ENCODE measurements at regions not wholly inside any gene's neighbourhood (a gene's known extent, or its start where the extent isn't known, plus 50 kb on each side); places are given as distances from the start of the nearest gene placed in this dataset.

DNA sequence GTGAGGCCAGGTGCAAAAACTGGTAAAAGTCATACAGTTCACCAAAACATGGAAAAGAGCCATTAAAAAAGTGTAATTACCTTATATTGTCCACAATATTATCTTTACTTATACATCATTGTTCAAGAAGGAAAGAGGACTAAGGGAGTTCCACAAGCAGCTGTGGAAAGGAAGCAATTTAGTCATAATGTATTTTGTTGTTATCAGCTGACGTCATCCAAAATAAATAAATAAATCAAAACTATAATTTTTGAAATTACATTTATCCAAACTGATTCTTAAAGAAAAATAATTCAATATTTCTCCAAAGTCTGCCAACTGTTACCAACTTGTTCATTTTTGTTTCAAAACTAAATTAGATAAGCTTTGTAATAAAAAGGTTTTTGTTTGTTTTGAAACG lies 256.1 kb upstream of the CNTNAP5 start:
- Histone ChIP-seq H3K9me3 (no peaks in the 10 kb centered on the region), H3K36me3 (ENCODE audit: low read depth, missing control alignments) (no peaks in the 10 kb centered on the region), H3K27me3 (no peaks in the 10 kb centered on the region), H3K4me3 (no peak overlapping the region), H3K27ac (no peak overlapping the region), H3K4me1 (no peaks in the 10 kb centered on the region)
- TF ChIP-seq, protein P1, sequence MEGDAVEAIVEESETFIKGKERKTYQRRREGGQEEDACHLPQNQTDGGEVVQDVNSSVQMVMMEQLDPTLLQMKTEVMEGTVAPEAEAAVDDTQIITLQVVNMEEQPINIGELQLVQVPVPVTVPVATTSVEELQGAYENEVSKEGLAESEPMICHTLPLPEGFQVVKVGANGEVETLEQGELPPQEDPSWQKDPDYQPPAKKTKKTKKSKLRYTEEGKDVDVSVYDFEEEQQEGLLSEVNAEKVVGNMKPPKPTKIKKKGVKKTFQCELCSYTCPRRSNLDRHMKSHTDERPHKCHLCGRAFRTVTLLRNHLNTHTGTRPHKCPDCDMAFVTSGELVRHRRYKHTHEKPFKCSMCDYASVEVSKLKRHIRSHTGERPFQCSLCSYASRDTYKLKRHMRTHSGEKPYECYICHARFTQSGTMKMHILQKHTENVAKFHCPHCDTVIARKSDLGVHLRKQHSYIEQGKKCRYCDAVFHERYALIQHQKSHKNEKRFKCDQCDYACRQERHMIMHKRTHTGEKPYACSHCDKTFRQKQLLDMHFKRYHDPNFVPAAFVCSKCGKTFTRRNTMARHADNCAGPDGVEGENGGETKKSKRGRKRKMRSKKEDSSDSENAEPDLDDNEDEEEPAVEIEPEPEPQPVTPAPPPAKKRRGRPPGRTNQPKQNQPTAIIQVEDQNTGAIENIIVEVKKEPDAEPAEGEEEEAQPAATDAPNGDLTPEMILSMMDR (IDR thresholded peaks at IDR 0.05) = no peak
- no peak for TF ChIP-seq POLR2A (IDR thresholded peaks at IDR 0.05)
- DNase-seq = no peak
- WGBS, 2 donors = 51 to 66% methylated on average over 2 of the region's 2 CpGs
- intact Hi-C loops (cut with DNase I; ENCODE audit: low total_unique reads) = no loop called here

DNA sequence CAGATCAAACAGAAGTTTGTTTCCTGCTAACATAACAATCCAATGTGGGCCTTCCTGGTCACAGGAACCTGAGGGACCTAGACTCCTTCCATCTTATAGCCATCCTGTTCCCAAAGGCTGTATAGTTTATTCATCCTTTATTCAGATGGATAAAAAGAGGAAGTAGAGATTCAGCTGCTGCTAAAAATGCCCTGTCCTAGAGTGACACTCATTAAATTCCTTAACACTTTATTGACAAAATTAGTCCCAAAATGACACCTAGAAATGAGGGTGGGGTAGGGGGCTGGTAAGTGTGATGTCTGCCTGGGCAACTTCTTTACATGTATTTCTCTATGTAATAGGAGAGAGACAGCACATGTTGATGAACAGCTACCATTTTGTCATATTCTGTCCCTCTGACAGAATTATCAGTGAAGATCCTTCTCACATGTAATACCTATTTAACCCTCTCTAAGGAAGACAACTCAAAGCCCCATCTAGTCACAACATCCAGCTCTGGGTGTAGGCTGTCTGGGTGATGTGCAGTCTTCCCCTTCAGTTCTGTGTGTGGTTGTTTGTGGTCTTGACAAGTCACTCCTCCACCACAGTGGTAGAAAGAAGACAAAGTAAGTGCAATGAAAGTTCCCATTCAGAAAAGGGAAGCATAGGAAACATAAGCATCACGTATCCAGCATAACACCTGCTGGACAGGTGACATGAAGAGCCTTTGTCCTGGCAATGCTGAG lies 253.9 kb upstream of the CNTNAP5 start:
- no peak overlapping the region for H3K4me3 ChIP-seq
- WGBS, 2 donors = 85 to 100% methylated on average over 1 of the region's 1 CpG
- no peaks in the 10 kb centered on the region for H3K36me3 ChIP-seq (ENCODE audit: low read depth, missing control alignments)
- intact Hi-C loops (cut with DNase I; ENCODE audit: low total_unique reads) = no loop called here
- H3K27me3 ChIP-seq = no peaks in the 10 kb centered on the region
- DNase-seq = no peak
- no peak overlapping the region for H3K27ac ChIP-seq
- TF ChIP-seq POLR2A (IDR thresholded peaks at IDR 0.05) = no peak
- TF ChIP-seq, protein P1 (IDR thresholded peaks at IDR 0.05) = no peak
- H3K9me3 ChIP-seq = no peaks in the 10 kb centered on the region
- no peaks in the 10 kb centered on the region for H3K4me1 ChIP-seq

- H3K27ac ChIP-seq = no peak overlapping the region
- DNase-seq = no peak
- intact Hi-C loops (cut with DNase I; ENCODE audit: low total_unique reads) = no loop called here
- 54 to 66% methylated on average over 2 of the region's 2 CpGs for WGBS, 2 donors
- TF ChIP-seq POLR2A (IDR thresholded peaks at IDR 0.05) = no peak
- TF ChIP-seq, protein P1 (IDR thresholded peaks at IDR 0.05) = no peak
- no peaks in the 10 kb centered on the region for H3K4me1 ChIP-seq
- H3K9me3 ChIP-seq = no peaks in the 10 kb centered on the region
- H3K36me3 ChIP-seq (ENCODE audit: low read depth, missing control alignments) = no peaks in the 10 kb centered on the region
- H3K4me3 ChIP-seq = no peak overlapping the region
- H3K27me3 ChIP-seq = no peaks in the 10 kb centered on the region
Observed at GRCh38 chr2:123771928-123772632, 253.0 kb upstream of the CNTNAP5 start.

DNA sequence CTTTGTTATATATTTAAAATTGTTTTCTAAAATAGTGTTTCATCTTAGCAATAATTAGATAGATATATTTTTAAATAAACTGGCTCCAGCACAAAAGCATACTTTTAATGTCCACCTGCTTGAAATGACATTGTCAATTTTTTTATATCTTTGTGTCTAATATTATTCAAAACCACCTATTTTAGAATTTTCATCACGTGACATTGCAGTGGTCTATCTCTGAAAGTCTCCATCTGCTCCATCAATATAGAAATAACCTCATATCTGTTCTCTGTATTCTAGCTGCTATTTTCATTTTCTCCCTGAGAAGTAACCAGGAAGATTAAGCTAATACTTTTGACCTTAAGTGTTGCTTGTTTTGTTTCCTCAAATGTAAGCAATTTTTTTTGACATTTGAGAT lies 248.0 kb upstream of the CNTNAP5 start:
- Histone ChIP-seq H3K9me3 (no peaks in the 10 kb centered on the region), H3K4me1 (no peaks in the 10 kb centered on the region), H3K27me3 (no peaks in the 10 kb centered on the region), H3K27ac (no peak overlapping the region), H3K4me3 (no peak overlapping the region), H3K36me3 (ENCODE audit: low read depth, missing control alignments) (no peaks in the 10 kb centered on the region)
- 76 to 83% methylated on average over 1 of the region's 1 CpG for WGBS, 2 donors
- TF ChIP-seq, protein P1 (IDR thresholded peaks at IDR 0.05) = no peak
- no peak for TF ChIP-seq POLR2A (IDR thresholded peaks at IDR 0.05)
- intact Hi-C loops (cut with DNase I; ENCODE audit: low total_unique reads) = no loop called here
- no peak for DNase-seq
